PC-3 (cell line): ENCODE measurements at regions not wholly inside any gene's neighbourhood (a gene's known extent, or its start where the extent isn't known, plus 50 kb on each side); places are given as distances from the start of the nearest gene placed in this dataset.

Experiments used
- ATAC-seq: fragments of 200-7000 bp; cut with Tn5 transposase; 2 replicates; pipeline ENCODE4 v1.9.1; 2020; ENCODE audit warnings: mild to moderate bottlenecking, moderate library complexity
- BruUV-seq: library from RNA; stranded (reverse); fragments of 400-500 nt; replicated peaks from 2 replicates; lab custom pipeline; 2021; lab: Mats Ljungman, UMichigan
- CTCF ChIA-PET: fragments of 300-600 bp; sonication (Branson Sonifier 250); formaldehyde crosslinking; loops from one replicate; lab custom pipeline; 2022; ENCODE audit warnings: antibody characterized with exemption; lab: Charles Lee
- POLR2A ChIA-PET: fragments of 300-600 bp; sonication (Branson Sonifier 250); formaldehyde crosslinking; loops from one replicate; lab custom pipeline; 2022; ENCODE audit warnings: antibody characterized with exemption; ENCODE audit not compliant: unreplicated experiment; lab: Charles Lee
- DNase-seq: peaks from one replicate; pipeline ENCODE4 v3.0.0-alpha.2; 2015
- H2AFZ ChIP-seq: fragments of 300-600 bp; sonication (generic); 2 replicates; pipeline ENCODE4 v1.6.0; 2016; ENCODE audit warnings: antibody characterized with exemption, low read length
- H3F3A ChIP-seq: fragments of 300-600 bp; sonication (generic); one replicate; pipeline ENCODE4 v1.6.0; 2017; ENCODE audit warnings: antibody characterized with exemption, low read length, control low read depth, mild to moderate bottlenecking; ENCODE audit not compliant: unreplicated experiment
- H3K27ac ChIP-seq: fragments of 300-600 bp; sonication (generic); 2 replicates; pipeline ENCODE4 v1.5.1; 2016; ENCODE audit warnings: mild to moderate bottlenecking, low read length
- H3K27me3 ChIP-seq: fragments of 300-600 bp; sonication (generic); 2 replicates; pipeline ENCODE4 v1.6.1; 2016; ENCODE audit warnings: low read length, mixed read lengths
- H3K36me3 ChIP-seq: fragments of 300-600 bp; sonication (generic); 2 replicates; pipeline ENCODE4 v1.6.1; 2016; ENCODE audit warnings: low read depth, mixed run types, low read length, mixed read lengths
- H3K4me1 ChIP-seq: fragments of 300-600 bp; sonication (generic); 2 replicates; pipeline ENCODE4 v1.5.1; 2016; ENCODE audit warnings: low read length; ENCODE audit not compliant: insufficient read depth
- H3K4me2 ChIP-seq: fragments of 300-600 bp; sonication (generic); 2 replicates; pipeline ENCODE4 v1.6.0; 2016; ENCODE audit warnings: low read length
- H3K4me3 ChIP-seq: fragments of 300-600 bp; sonication (generic); 2 replicates; pipeline ENCODE4 v1.5.1; 2016; ENCODE audit warnings: mild to moderate bottlenecking, low read length, mixed read lengths
- H3K79me2 ChIP-seq: fragments of 300-600 bp; sonication (generic); 2 replicates; pipeline ENCODE4 v1.6.1; 2017; ENCODE audit warnings: low read length, mixed read lengths
- H3K9ac ChIP-seq: fragments of 300-600 bp; sonication (generic); 2 replicates; pipeline ENCODE4 v1.6.0; 2016; ENCODE audit warnings: mild to moderate bottlenecking, low read length
- H3K9me2 ChIP-seq: fragments of 300-600 bp; sonication (generic); replicated peaks from 2 replicates; pipeline ENCODE4 v1.6.1; 2016; ENCODE audit warnings: mixed run types, low read length, mixed read lengths
- H3K9me3 ChIP-seq: fragments of 300-600 bp; sonication (generic); 2 replicates; pipeline ENCODE4 v1.6.1; 2016; ENCODE audit warnings: low read length, mixed read lengths
- H4K20me1 ChIP-seq: fragments of 300-600 bp; sonication (generic); 2 replicates; pipeline ENCODE4 v1.6.1; 2016; ENCODE audit warnings: low read length, mixed read lengths
- CTCF ChIP-seq: fragments of 300-600 bp; sonication (generic); conservative IDR thresholded peaks from 2 replicates; pipeline ENCODE4 v1.5.1; 2017; ENCODE audit warnings: antibody characterized with exemption, low read depth, mild to moderate bottlenecking, low read length
- EZH2 ChIP-seq: fragments of 300-600 bp; sonication (generic); IDR thresholded peaks from one replicate; pipeline ENCODE4 v1.6.1; 2017; ENCODE audit warnings: antibody characterized with exemption, mild to moderate bottlenecking, low read length; ENCODE audit not compliant: unreplicated experiment
- EZH2phosphoT487 ChIP-seq: fragments of 300-600 bp; sonication (generic); IDR thresholded peaks from 2 replicates; pipeline ENCODE4 v1.6.1; 2018; ENCODE audit warnings: mild to moderate bottlenecking, antibody characterized with exemption, low read length, borderline replicate concordance
- intact Hi-C: fragments of 100-400 bp; cut with micrococcal nuclease; formaldehyde crosslinking; loops from 2 replicates; pipeline ENCODE4 v1.9.0; 2023

- H3K79me2 ChIP-seq = no peaks in the 10 kb centered on the region
- no peak for TF ChIP-seq EZH2
- TF ChIP-seq CTCF = no peak
- TF ChIP-seq EZH2phosphoT487 = no peak
- H2AFZ ChIP-seq = no peak overlapping the region
- DNase-seq = no peak
- CTCF ChIA-PET = no interaction called here
- intact Hi-C loops = no loop called here
- no peaks in the 10 kb centered on the region for H3K9me3 ChIP-seq
- no peak for ATAC-seq
- no peaks in the 10 kb centered on the region for H3K9me2 ChIP-seq
- H3K27ac ChIP-seq = no peak overlapping the region
- H3K27me3 ChIP-seq = no peaks in the 10 kb centered on the region
- H3K36me3 ChIP-seq = no peaks in the 10 kb centered on the region
- H3K4me1 ChIP-seq = no peaks in the 10 kb centered on the region
- no peaks in the 10 kb centered on the region for H4K20me1 ChIP-seq
- no TSS peak for BruUV-seq
- no peak overlapping the region for H3K9ac ChIP-seq
- H3K4me3 ChIP-seq = no peak overlapping the region
- no peak overlapping the region for H3K4me2 ChIP-seq
- no peaks in the 10 kb centered on the region for H3F3A ChIP-seq
- POLR2A ChIA-PET = no interaction called here
Measured at GRCh38 chr12:73342733-73343132, 1070.6 kb downstream of the TRHDE start.

- CTCF ChIA-PET = no interaction called here
- POLR2A ChIA-PET = no interaction called here
- Histone ChIP-seq H3F3A (no peaks in the 10 kb centered on the region), H3K4me1 (no peaks in the 10 kb centered on the region), H3K9me2 (no peaks in the 10 kb centered on the region), H3K9ac (no peak overlapping the region), H3K36me3 (no peaks in the 10 kb centered on the region), H3K79me2 (no peaks in the 10 kb centered on the region), H3K27ac (no peak overlapping the region), H3K9me3 (no peaks in the 10 kb centered on the region), H3K4me3 (no peak overlapping the region), H3K4me2 (no peak overlapping the region), H2AFZ (no peak overlapping the region), H3K27me3 (no peaks in the 10 kb centered on the region), H4K20me1 (no peaks in the 10 kb centered on the region)
- no TSS peak for BruUV-seq
- intact Hi-C loops = no loop called here
- no peak for DNase-seq
- TF ChIP-seq EZH2phosphoT487 = no peak
- no peak for TF ChIP-seq CTCF
- no peak for TF ChIP-seq EZH2
- ATAC-seq = no peak
Measured at GRCh38 chr12:73352826-73353225, 1080.7 kb downstream of the TRHDE start.

GRCh38 chr12:73361156-73361863 lies 1089.1 kb downstream of the TRHDE start:
- ATAC-seq (no peak), DNase-seq (no peak)
- Histone ChIP-seq H3K4me3 (no peak overlapping the region), H3K27ac (no peak overlapping the region), H3K27me3 (no peaks in the 10 kb centered on the region), H4K20me1 (no peaks in the 10 kb centered on the region), H3K36me3 (no peaks in the 10 kb centered on the region), H3K79me2 (no peaks in the 10 kb centered on the region), H3K9ac (no peak overlapping the region), H3K4me1 (no peaks in the 10 kb centered on the region), H3K9me3 (no peaks in the 10 kb centered on the region), H3F3A (no peaks in the 10 kb centered on the region), H3K9me2 (no peaks in the 10 kb centered on the region), H3K4me2 (no peak overlapping the region), H2AFZ (no peak overlapping the region)
- ChIA-PET POLR2A (no interaction called here), CTCF (no interaction called here)
- intact Hi-C loops = no loop called here
- BruUV-seq = no TSS peak
- TF ChIP-seq EZH2 (no peak), CTCF (no peak), EZH2phosphoT487 (no peak)
